ENCODE measurements at regions not wholly inside any gene's neighbourhood (a gene's known extent, or its start where the extent isn't known, plus 50 kb on each side); places are given as distances from the start of the nearest gene placed in this dataset.

GRCh38 chr2:217392930-217393584 lies 533.2 kb upstream of the TNP1 start:
- no peak for DNase-seq (ENCODE audit: low spot score)
- no peak for TF ChIP-seq POLR2A (IDR thresholded peaks at IDR 0.05)
- TF ChIP-seq POLR2AphosphoS5 (IDR thresholded peaks at IDR 0.05) = no peak
- no peak for TF ChIP-seq CTCF (IDR thresholded peaks at IDR 0.05)
- Histone ChIP-seq H3K36me3 (no peaks in the 10 kb centered on the region), H3K9me3 (no peaks in the 10 kb centered on the region), H3K4me1 (replicated peaks) (no peaks in the 10 kb centered on the region), H3K27me3 (replicated peaks; ENCODE audit: insufficient read depth) (no peaks in the 10 kb centered on the region), H3K4me3 (no peak overlapping the region), H3K27ac (no peak overlapping the region)
- WGBS = 51% methylated on average over 5 of the region's 5 CpGs
- intact Hi-C loops (cut with DNase I) = no loop called here

DNA sequence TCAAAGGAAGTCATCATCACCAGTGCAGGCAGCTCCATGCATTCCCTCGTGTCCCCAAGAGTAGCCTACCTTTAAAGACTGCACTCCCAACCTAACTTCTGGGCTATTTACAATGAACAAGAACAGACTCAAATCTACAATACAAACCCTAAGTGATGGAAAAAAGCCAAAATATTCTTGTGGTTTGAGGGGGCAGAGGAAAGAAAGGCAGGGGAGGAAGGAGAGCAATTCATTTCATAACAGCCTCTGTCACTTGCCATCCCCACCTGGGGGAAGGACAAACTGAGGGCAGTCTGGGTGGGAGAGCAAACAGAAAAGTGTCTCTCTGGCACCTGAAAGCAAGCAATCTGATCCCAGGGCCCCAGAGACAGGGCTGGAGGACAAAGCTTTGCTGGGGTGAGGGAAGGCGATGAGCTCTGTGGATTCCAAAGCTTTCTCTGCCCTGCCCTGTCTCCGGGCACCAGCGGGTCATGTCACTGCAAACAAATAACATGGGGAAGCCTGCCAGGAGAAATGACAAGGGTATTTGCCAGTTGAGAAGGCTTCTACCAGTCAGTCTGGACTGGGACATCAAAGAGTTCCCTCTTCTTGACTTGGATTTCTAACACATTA lies 528.0 kb upstream of the TNP1 start:
- DNase-seq (ENCODE audit: low spot score) = peak; percentile 23
- H3K9me3 ChIP-seq = no peaks in the 10 kb centered on the region
- intact Hi-C loops (cut with DNase I) = no loop called here
- 39% methylated on average over 4 of the region's 4 CpGs for WGBS
- no peaks in the 10 kb centered on the region for H3K4me1 ChIP-seq (replicated peaks)
- H3K4me3 ChIP-seq = no peak overlapping the region
- H3K27ac ChIP-seq = no peak overlapping the region
- H3K36me3 ChIP-seq = no peaks in the 10 kb centered on the region
- no peaks in the 10 kb centered on the region for H3K27me3 ChIP-seq (replicated peaks; ENCODE audit: insufficient read depth)
- TF ChIP-seq CTCF (IDR thresholded peaks at IDR 0.05) (no peak), POLR2A (IDR thresholded peaks at IDR 0.05) (no peak), POLR2AphosphoS5 (IDR thresholded peaks at IDR 0.05) (no peak)

- Histone ChIP-seq H3K9me3 (no peaks in the 10 kb centered on the region), H3K27ac (no peak overlapping the region), H3K4me1 (replicated peaks) (no peaks in the 10 kb centered on the region), H3K27me3 (replicated peaks; ENCODE audit: insufficient read depth) (no peaks in the 10 kb centered on the region), H3K4me3 (no peak overlapping the region), H3K36me3 (no peaks in the 10 kb centered on the region)
- no peak for DNase-seq (ENCODE audit: low spot score)
- intact Hi-C loops (cut with DNase I) = no loop called here
- TF ChIP-seq POLR2A (IDR thresholded peaks at IDR 0.05) (no peak), CTCF (IDR thresholded peaks at IDR 0.05) (no peak), POLR2AphosphoS5 (IDR thresholded peaks at IDR 0.05) (no peak)
- 65% methylated on average over 3 of the region's 3 CpGs for WGBS
Observed at GRCh38 chr2:217386041-217386440, 526.2 kb upstream of the TNP1 start.

DNA sequence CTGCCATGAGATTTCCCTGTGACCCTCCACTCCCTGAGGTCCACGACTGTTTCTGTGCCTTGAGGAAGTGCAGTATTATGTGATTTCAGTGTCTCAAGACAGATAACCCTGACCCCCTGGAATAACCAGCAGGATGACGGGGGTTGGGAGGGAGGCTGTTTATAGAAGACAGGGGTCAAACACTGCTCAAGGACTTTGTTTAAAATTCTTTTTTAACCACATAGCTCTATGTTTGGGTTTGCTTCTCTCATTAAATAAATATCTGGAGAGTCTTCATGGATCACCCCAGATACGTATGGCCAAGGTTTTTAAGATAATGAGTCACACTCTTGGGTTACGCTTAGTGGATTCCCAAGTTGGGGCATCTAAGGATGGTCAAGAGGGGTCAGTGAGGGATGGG lies 523.8 kb upstream of the TNP1 start:
- H3K9me3 ChIP-seq = no peaks in the 10 kb centered on the region
- no peak for DNase-seq (ENCODE audit: low spot score)
- TF ChIP-seq POLR2A (IDR thresholded peaks at IDR 0.05) = no peak
- H3K36me3 ChIP-seq = no peaks in the 10 kb centered on the region
- H3K4me1 ChIP-seq (replicated peaks) = no peaks in the 10 kb centered on the region
- intact Hi-C loops (cut with DNase I) = no loop called here
- no peaks in the 10 kb centered on the region for H3K27me3 ChIP-seq (replicated peaks; ENCODE audit: insufficient read depth)
- no peak overlapping the region for H3K4me3 ChIP-seq
- no peak overlapping the region for H3K27ac ChIP-seq
- WGBS = 82% methylated on average over 4 of the region's 4 CpGs

DNA sequence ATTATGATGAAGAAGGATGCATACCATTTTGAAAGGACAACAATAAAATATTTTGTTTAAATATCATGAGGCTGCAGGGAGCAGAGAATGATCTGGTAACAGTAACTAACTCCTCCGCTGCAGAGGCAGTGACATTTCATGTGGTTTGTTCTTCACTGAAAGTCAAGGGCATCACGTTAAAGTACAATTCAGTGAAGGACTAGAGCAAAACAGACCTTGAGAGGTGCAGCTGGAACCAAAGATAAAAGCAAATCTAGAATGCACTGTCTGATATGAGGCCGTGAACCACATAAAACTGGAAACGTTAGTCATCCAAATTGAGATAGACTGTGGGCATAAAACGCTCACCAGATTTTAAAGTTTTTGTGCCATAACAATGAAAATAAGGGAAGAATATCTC lies 522.9 kb upstream of the TNP1 start:
- Histone ChIP-seq H3K36me3 (no peaks in the 10 kb centered on the region), H3K9me3 (no peaks in the 10 kb centered on the region), H3K4me1 (replicated peaks) (no peaks in the 10 kb centered on the region), H3K27me3 (replicated peaks; ENCODE audit: insufficient read depth) (no peaks in the 10 kb centered on the region), H3K4me3 (no peak overlapping the region), H3K27ac (no peak overlapping the region)
- TF ChIP-seq POLR2AphosphoS5 (IDR thresholded peaks at IDR 0.05) (no peak), CTCF (IDR thresholded peaks at IDR 0.05) (no peak), POLR2A (IDR thresholded peaks at IDR 0.05) (no peak)
- 89% methylated on average over 5 of the region's 5 CpGs for whole genome bisulfite sequencing
- no peak for DNase-seq (ENCODE audit: low spot score)
- intact Hi-C loops (cut with DNase I) = no loop called here

All from prostate gland (tissue), 2 donors.